Posterior cingulate gyrus (tissue), 11 donors: ENCODE measurements at regions not wholly inside any gene's neighbourhood (a gene's known extent, or its start where the extent isn't known, plus 50 kb on each side); places are given as distances from the start of the nearest gene placed in this dataset.
A peak's percentile ranks its signal among the peaks of the same experiment; 100 is the strongest.

Source experiments
- DNase-seq, 10 donors: peaks; one replicate each; pipeline versions ENCODE4 v3.0.0 to v3.0.0-alpha.2; 2020 to 2021; ENCODE audit warnings: mixed read lengths in 3 of 10
- intact Hi-C: fragments of 100-400 bp; cut with DNase I; formaldehyde crosslinking; loops from one replicate; pipeline ENCODE4 v1.15.1; 2023

DNA sequence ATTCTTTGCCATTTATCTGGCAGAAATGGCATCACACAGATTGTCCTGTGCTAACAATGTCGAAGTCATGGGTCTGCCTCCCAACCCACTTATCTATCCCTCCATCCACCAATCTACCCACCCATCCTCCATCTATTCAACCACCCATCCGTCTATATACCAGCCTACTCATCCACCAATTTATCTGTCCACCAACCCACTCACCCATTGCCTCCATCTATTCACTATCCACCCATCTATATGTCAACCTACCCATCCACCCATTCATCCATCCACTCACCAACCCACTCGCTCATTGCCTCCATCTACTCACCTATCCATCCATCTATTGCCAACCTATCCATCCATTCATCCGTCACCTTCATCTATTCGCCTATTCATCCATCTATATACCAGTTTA, 521.2 kb downstream of the SHQ1 start:
- DNase-seq: no peak
- intact Hi-C loops: loop anchor here (5.0 kb wide), 1 partner anchor 35 kb away; no protein-coding TSS in a partner anchor

DNA sequence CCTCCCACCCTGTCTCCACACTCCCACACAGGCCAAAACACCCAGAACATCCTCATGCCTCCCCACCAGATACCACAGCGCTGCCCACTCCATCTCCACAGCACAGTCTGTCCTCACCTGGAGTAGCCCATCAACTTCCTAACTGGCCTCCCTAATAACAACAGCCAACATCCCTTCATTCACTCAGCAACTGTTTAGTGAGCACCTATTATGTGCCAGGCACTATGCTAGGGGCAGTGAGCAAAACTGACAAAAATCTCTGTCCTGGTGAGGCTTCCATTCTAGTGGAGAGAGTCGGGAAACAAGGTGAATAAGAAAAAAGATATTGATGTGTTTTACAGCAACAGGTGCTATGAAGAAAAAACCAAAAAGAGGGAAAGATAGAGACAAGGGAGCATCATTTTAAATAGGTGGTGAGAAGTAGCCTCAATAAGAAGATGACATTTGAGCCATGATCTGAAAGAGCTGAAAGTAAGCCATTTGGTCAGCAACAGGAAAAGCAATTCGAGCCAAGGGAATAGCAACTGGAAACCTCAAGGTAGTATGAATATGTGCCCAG, 523.9 kb downstream of the SHQ1 start:
- intact Hi-C loops: no loop called here

DNA sequence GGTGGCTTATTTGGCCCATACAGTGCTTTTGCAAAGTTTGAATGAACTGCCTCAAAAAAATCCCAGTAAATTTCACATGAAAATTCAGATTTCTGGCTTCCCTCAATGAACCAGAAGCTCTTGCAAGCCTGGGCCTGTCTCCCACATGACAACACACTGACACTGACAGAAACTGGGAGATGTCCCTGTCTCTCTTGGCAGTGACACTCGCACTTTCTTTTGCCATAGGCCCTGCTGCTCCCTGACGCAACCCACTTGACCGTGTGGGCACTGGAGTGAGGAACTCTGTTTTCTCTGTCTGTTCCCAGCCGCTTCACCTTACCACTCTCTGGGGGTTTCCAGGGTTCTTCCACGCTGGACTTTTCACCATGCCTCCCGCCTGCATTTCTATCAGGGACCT, 524.5 kb downstream of the SHQ1 start:
- intact Hi-C loops: no loop called here

More for the DNA sequence above, 523.9 kb downstream of the SHQ1 start:
- DNase-seq: no peak

DNA sequence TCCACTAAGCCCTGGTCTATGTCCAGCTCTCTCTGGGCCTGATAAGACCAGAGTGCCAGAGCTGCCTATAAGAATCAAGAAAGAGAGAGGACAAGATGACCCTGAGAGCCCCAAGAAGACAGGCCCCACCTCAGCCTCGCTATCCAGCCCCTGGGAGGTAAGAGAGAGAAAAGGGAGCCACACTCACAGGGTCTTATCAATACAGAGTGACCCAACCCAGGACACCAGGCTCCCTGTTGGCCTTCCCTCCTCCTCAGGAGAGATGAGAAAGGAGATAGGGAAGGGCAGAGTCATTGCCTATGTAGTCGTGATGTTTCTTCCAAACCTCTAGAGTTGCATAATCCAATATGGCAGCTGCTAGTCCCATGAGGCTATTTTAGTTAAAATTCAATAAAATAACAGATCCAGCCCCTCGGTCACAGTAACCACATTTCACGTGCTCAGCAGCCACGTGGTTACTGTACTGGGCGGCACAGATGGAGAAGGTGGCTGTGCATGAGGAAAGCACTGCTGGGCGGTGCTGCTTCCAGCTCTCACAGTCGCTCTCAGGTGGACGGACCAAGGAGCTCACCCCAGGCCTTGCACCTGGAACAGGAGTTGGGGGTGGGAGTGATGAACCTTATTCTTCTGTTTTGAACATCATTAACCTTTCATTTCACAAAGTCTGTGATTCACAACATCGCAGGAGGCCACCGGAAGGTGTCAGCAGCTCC, 525.8 kb downstream of the SHQ1 start:
- DNase-seq: no peak
- intact Hi-C loops: no loop called here

More for the DNA sequence above, 524.5 kb downstream of the SHQ1 start:
- no peak for DNase-seq

DNA sequence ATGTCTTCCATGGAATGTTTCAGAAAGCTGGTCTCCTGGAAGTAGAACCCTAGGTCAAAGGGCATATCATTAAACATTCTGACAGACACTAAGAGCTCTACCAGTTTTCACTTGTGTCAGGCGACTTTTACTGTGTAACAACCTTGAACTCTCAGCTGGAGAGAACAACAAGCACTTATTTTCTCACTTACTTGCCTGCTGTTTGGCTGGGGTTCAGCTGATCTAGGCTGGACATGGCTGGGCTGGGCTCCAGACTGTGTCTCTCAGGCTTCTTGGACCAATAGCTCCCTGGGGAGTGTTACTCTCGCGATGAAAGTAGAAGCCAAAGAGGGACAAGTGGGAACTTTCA, 527.3 kb downstream of the SHQ1 start:
- no peak for DNase-seq
- intact Hi-C loops: no loop called here

DNA sequence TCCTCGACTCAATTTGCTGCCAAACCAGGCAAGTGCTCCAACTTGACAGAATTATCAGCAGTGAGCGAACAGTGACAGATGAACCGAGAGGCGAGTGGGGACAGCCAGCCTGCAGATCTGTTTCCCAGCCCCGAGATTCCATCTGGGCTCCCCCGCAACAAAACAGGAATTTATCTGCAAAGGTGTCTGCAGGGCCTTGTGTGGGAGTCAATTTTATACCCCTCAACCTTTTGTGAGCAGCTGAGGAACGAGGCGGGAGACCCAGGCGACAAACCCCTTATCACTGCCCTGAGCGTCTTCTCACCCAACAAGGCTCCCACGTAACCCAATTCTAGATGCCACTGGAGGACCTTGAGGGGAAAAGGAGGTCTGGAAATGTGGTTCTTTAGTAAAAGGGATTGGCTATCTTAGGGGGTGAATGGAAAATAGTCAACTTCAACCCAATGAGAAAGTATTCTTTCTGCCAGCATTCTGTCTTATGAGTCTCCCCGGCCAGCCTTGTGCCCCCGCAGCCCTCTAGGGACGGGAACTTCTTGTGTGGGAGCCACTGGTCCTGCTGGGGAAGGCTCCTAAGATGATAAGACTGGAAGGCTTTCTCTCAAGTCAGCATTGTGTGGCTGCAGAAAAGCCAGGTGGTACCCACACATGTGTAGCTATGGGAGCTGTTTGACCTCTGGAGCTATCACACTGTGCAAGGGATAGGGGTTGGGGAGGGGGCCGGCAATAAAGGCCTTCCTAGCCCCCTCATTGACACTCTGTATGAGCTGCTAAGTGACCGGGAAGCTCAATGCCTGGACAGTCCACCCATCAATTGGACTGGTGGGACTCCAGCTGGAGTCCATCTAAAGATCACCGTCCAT, 527.9 kb downstream of the SHQ1 start:
- peak in 1 of 10 donors; percentile 55 for DNase-seq
- intact Hi-C loops: no loop called here

DNA sequence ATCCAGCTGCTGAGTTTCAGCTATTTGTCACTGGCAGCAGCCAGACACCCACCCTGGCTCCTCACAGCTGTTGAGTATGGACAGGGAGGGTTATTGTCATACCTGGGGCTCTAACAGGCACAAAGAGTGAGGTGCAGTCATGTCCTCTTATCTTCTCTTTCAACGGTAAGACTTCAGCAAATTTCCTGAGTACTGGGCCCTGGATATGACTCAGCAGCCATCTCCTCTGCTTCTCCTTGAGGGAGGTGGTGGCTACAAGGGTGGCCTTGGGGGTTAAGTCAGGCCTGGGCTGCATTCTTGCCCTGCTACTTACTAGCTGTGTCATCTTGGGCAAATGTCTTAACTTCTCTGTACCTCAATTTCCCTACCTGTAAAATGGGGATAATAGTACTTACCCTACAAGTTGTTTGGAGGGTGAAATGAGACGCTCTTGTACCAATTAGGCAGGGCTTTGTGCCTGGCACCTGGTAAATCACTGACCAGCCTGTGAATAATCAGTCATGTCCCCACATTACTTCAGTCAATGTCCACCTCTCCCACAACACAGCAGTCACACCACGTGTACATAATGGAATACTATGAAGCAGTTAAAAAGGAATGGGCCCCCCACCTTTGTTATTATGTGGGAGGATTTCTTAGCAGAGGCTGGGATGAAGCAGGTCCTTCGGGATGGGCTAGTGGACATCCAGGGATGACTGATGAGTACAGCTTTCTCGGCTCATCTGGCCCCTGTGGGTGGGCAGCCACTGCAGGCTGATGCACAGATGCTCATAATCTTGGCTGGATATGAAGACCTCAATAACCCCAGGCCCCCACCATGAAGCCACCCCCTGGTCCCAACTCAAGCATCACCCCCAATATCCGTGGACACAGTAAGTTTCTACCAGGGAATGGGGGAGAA, 528.8 kb downstream of the SHQ1 start:
- intact Hi-C loops: no loop called here
- peak in 1 of 10 donors; percentile 57 for DNase-seq

DNA sequence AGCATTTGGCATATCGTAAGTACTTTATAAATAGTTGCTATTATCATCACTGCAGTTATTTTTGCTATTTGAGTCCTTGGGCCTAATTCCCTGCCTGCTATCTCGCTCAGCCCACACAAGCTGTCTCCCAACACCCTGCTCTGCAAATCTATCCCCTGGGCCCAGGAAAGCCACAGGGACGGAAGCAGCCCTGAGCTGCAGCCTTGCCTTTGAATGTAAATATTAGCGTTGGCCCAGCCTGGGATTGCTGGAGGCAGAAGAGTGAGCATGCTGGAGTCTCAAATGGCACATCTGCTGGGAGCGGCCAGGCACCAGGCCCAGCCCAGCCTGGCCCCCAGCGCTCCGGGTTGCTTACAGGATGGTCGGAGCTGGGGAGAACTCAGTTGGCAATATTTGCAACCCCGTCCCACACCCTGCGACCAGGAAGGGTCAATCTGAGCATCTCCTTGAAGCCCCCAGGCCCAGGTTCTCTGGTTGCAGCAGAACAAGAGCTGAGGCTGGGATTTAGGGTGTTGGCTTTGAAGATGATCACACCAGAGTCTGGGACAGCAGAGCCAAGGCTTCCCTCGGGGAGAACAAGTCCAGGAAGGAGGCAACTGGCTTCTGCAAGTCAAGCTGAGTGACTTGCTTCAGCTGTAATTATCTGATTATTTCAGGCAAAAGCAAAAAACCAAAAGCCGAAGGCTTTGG, 529.6 kb downstream of the SHQ1 start:
- intact Hi-C loops: no loop called here
- peak in 2 of 10 donors; percentile 31 to 53 for DNase-seq

DNA sequence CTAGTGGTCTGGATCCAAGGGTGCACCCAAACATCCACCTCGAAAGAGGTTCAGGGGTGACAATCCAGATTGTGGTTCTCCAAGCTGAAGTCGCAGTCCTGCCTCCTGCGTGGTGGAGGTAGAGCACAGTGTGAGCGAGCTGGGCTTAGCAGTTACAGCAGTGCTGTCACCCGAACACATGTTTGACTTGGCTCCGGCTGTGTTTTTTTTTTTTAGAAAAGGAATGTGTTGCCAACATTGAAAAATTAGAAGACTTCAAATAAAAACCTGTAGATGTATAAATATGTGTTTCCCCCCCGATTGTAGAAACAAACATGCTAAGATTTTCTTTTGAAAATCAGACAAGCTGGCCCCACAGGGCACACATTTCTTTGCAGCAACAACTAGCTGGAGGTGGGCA, 530.8 kb downstream of the SHQ1 start:
- intact Hi-C loops: no loop called here
- peak in 1 of 10 donors; percentile 65 for DNase-seq

DNA sequence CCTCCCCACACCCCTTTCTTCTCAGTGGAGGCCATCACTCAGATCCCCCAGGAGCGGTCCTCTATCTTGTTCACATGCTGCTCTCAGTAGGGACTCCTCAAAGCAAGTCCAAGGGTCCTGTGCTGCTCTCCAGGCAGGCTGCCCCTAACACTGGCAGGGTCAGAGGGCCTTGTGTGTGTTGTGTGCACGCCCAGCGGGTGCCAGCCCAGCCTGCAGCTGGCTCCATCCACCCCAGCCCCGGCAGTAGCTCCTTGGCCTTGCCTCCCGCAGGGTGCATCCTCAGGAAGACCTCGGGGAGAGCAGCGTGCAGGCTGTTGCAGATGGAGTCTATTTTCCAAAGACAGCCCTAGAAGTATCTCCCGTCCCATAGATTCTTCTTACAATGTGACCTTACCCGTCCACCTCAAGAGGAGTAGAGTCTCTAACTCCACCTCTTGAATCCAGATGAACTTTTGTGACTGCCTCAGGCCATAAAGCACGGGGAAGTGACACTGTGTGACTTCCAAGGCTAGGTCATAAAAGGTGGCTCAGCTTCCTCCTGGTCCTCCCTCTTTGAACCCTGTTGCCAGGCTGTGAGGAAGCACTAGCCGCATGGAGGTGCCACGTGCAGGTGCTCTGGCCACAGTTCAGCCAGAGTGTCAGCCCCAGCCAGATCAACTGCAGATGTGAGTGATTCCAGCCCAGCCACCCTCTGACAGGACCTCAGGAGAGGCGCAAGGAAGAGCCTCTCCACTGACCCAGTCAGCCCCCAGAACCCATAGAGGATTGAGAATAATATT, 531.6 kb downstream of the SHQ1 start:
- peak in 2 of 10 donors; percentile 62 to 75 for DNase-seq
- intact Hi-C loops: no loop called here

DNA sequence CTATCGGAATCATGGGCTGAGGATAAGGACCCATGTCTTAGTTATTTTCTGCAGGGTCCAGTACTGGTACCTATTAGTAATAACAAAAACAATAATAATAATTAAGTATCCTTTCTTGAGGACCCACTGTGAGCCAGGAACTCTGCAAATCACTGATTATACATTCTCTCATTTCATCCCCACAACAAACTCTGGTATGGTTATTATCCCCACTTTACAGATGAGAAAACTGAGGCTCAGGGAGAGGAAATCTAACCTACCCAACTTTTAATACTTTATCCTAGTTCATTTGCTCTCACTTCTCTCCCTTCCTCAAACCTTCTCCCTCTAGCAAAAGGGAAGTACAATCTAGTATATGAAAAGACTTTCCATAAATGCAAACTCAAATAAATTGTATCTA, 528.4 kb upstream of the PROK2 start:
- intact Hi-C loops: no loop called here
- no peak for DNase-seq

DNA sequence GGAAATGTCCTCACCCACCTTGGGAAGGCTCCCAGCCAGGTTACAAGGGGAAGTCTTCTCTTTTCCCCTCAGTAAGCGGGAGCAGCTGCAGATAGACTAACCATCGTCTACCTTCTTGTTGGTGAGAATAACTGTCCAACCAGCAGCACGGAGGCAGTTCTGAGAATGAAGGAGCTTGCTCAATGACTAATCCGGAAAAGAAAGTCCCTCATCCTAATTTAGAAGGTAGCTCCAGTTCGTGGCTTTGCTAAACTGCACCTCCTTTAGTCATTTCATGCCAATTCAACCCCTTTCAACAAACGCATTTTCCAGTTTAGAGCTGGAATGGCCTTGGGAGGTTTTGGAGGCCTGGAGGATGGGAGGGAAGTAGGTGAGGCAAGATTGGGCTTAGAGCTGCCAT, 527.4 kb upstream of the PROK2 start:
- intact Hi-C loops: no loop called here
- DNase-seq: no peak

DNA sequence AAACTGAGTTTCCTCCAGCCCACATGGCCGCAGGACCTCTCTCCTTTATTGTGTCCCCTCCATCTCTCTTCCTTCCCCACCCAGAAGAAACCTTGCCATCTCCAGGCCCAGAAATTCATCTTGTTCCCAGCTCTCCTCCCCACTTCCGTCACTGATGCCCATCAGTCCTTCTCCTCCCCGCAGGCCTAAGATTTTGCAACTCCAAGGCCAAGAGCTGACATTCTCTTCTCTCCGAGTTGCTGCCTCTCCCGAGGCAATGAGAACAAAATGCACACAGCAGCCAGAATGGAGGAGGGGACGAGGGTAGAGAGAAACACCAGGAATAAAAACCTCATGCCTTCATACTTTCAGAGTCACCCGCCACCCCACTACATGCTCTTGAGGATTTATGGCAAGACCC, 526.5 kb upstream of the PROK2 start:
- intact Hi-C loops: no loop called here
- DNase-seq: no peak

DNA sequence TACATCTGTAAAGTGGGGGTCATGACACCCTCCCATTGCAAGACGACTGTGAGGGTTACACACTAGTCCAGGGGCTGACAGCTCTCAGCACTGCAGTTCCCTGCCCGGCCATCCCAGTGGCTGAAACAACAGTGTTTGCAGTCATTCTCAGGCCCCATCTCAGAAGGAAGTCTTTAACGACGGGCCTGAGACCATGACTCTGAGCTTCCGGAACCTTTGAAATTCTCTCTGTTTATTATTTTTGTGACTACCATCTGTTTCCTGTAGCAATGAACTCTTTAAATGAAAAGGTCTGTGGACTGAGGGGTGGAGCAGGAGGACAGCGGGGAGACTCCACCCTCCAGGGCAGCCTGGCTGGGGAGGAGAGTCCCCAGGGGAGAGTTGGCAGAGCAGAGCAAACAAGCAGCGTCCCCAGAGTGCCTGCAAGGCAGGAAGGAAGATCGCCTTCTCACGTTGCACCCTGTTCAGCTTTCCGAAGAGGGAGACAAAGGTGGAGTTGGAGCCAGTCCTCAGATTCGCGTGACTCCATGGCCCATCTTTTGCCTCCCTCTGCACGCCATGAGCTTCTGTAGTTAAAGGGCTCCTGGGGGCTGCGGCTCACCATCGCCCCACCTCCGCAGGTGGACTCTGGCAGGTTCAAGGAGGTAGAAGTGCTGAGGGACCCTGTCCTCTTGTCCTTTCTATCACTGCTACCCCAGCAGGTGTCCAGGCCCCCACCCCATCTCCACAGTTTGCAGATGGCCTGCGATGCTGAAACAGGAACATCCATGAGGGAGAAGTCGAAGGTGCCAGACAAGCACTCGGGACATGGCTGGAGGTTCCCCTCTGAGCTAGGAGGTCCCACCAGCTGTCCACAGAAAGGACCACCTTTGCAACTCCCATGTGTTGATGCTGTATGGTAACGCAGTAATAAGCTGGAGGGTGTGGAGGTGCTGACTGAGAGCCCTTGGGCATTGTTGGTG, 525.8 kb upstream of the PROK2 start:
- DNase-seq: no peak
- intact Hi-C loops: no loop called here

DNA sequence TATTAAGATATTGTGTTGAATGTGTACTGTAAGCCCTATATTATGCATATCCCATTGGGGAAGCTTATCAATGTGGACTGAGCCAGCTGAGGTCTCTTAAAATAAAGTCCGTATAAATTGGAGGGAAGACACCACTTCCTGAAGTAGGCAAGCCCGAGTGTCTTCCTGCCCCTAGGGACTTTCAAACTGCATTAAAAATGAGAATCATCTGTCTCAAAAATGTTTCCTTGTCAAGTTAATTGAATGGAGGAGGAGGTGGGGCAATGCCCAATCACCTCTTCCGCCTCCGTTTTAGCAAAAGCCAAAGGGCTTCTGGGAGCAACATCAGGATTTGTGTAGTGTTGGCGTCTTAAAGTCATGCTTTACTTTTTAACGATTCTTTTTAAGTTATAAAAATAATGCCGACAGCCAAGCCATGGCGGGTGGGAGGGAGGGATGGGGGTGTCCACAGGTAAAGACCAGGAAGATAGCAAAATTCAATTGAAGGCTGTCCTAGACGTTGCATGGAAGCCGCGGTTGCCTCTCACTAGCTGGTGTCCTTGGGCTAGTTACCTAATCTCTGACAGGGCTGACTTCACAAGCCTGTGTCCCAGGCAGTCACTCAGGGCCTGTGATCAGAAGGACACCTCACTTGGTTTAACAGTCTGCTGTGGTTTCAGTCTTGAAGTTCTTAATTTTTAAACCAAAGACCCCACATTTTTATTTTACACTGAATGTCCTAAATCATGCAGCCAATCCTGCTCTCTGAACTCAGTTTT, 524.9 kb upstream of the PROK2 start:
- DNase-seq: no peak
- intact Hi-C loops: no loop called here

DNA sequence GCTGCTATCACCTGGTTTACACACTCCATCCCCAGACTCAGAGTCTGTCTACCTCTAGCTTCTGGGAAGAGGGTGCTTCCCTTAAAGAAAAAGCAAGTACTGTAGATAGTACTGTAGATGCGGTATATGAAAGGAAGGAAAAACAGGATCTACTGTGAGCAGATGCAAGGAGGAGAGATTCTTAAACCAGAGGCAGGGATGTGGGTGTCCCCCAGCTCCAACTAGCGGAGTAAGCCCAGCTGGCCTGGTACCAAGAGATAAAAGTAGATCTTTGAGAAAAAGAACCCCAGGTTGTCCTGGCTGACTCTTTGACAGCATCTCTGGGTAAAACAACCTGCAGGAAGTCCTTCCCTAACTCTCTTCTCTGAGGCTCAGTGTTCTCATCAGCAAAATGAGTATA, 523.7 kb upstream of the PROK2 start:
- intact Hi-C loops: no loop called here
- DNase-seq: peak in 1 of 10 donors; percentile 34

DNA sequence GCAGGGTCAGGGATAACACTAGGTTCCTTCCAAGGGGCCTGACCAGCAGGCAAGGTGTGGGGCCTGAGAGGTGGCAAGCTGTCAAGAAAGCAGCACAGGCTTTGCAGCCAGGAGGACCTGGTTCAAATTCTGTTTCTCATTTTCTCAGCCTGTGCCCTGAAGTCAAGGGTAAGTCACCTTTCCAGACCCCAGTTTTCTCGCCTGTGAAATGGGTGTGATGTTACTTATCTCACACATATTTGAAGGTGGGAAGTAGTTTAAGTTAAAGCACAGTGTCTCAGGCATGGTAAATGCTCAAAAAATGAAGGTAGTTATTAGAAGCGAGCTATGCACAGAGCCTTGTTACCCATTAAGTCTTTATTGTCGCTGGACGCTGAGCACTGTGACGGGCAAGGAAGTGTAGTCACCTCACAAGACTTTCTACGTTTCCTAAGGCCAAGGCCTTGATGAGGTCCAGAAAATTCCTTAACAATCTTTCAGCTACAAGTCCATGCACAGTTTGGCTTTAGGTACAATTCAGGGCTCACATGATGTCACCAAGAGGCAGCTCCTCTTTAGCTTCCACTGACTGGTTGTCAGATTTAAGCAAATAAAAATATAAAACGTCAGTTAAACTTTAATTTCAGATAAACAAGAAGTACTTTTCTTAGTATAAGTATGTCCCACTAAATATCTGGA, 522.6 kb upstream of the PROK2 start:
- intact Hi-C loops: no loop called here
- DNase-seq: no peak
